HG03354 (cell line): ENCODE measurements at regions not wholly inside any gene's neighbourhood (a gene's known extent, or its start where the extent isn't known, plus 50 kb on each side); places are given as distances from the start of the nearest gene placed in this dataset.

Source experiments
- ATAC-seq: cut with Tn5 transposase; IDR thresholded peaks from one replicate; pipeline ENCODE4 v1.9.1; 2021; ENCODE audit warnings: mild to moderate bottlenecking; ENCODE audit not compliant: unreplicated experiment, poor library complexity, severe bottlenecking

GRCh38 chr20:60339738-60340137 lies 381.5 kb downstream of the CDH26 start:
- ATAC-seq, result no peak

GRCh38 chr20:60340232-60340631 lies 382.0 kb downstream of the CDH26 start:
- no peak for ATAC-seq

GRCh38 chr20:60341062-60341461 lies 382.8 kb downstream of the CDH26 start:
- ATAC-seq, result no peak

GRCh38 chr20:60345106-60345505 lies 386.9 kb downstream of the CDH26 start:
- ATAC-seq, result no peak

GRCh38 chr20:60349418-60349817 lies 391.2 kb downstream of the CDH26 start:
- no peak for ATAC-seq

GRCh38 chr20:60352017-60352416 lies 393.8 kb downstream of the CDH26 start:
- no peak for ATAC-seq

- ATAC-seq, result no peak
Measured at GRCh38 chr20:60352596-60352995, 394.4 kb downstream of the CDH26 start.

GRCh38 chr20:60354024-60354580 lies 395.9 kb downstream of the CDH26 start:
- no peak for ATAC-seq

- ATAC-seq, result no peak
Measured at GRCh38 chr20:60358101-60358500, 399.9 kb downstream of the CDH26 start.

GRCh38 chr20:60359010-60359409 lies 400.8 kb downstream of the CDH26 start:
- no peak for ATAC-seq

GRCh38 chr20:60361761-60362395 lies 403.7 kb downstream of the CDH26 start:
- no peak for ATAC-seq

GRCh38 chr20:60362531-60362930 lies 404.3 kb downstream of the CDH26 start:
- ATAC-seq, result no peak

GRCh38 chr20:60363698-60364097 lies 405.5 kb downstream of the CDH26 start:
- no peak for ATAC-seq

- ATAC-seq, result no peak
Measured at GRCh38 chr20:60365064-60365666, 406.9 kb downstream of the CDH26 start.

- ATAC-seq, result no peak
Measured at GRCh38 chr20:60365882-60366281, 407.7 kb downstream of the CDH26 start.

- no peak for ATAC-seq
Measured at GRCh38 chr20:60371384-60371783, 413.2 kb downstream of the CDH26 start.

- no peak for ATAC-seq
Measured at GRCh38 chr20:60372275-60372674, 414.1 kb downstream of the CDH26 start.

- ATAC-seq, result no peak
Measured at GRCh38 chr20:60372822-60373221, 414.6 kb downstream of the CDH26 start.

GRCh38 chr20:60378620-60379019 lies 420.4 kb downstream of the CDH26 start:
- no peak for ATAC-seq

GRCh38 chr20:60381643-60382400 lies 423.6 kb downstream of the CDH26 start:
- no peak for ATAC-seq

GRCh38 chr20:60389441-60389840 lies 431.2 kb downstream of the CDH26 start:
- ATAC-seq, result no peak
